ENCODE measurements at regions not wholly inside any gene's neighbourhood (a gene's known extent, or its start where the extent isn't known, plus 50 kb on each side); places are given as distances from the start of the nearest gene placed in this dataset.

- Mint-ChIP-seq H3K36me3 (ENCODE audit: low read depth) (no peaks in the 10 kb centered on the region), H3K4me1 (no peaks in the 10 kb centered on the region), H3K27me3 (no peaks in the 10 kb centered on the region), H3K4me3 (no peak overlapping the region), H3K27ac (no peak overlapping the region)
- ATAC-seq (no peak), DNase-seq (no peak)
- H3K9me3 ChIP-seq (ENCODE audit: control insufficient read depth, low read length, poor library complexity, severe bottlenecking) = no peaks in the 10 kb centered on the region
Measured at GRCh38 chr3:76820481-76820880, 219.4 kb upstream of the ROBO2 start.

- Mint-ChIP-seq H3K27me3 (no peaks in the 10 kb centered on the region), H3K36me3 (ENCODE audit: low read depth) (no peaks in the 10 kb centered on the region), H3K27ac (no peak overlapping the region), H3K4me3 (no peak overlapping the region), H3K4me1 (no peaks in the 10 kb centered on the region)
- DNase-seq = no peak
- no peaks in the 10 kb centered on the region for H3K9me3 ChIP-seq (ENCODE audit: control insufficient read depth, low read length, poor library complexity, severe bottlenecking)
- ATAC-seq = no peak
Measured at GRCh38 chr3:76824658-76825240, 215.2 kb upstream of the ROBO2 start.

- no peak for DNase-seq
- no peak overlapping the region for H3K27ac Mint-ChIP-seq
- no peak for ATAC-seq
- no peaks in the 10 kb centered on the region for H3K9me3 ChIP-seq (ENCODE audit: control insufficient read depth, low read length, poor library complexity, severe bottlenecking)
- no peaks in the 10 kb centered on the region for H3K4me1 Mint-ChIP-seq
- H3K36me3 Mint-ChIP-seq (ENCODE audit: low read depth) = no peaks in the 10 kb centered on the region
- H3K27me3 Mint-ChIP-seq = no peaks in the 10 kb centered on the region
- no peak overlapping the region for H3K4me3 Mint-ChIP-seq
Measured at GRCh38 chr3:76826861-76827260, 213.0 kb upstream of the ROBO2 start.

GRCh38 chr3:76827701-76828226 is 212.1 kb upstream of the ROBO2 start:
- H3K4me1 Mint-ChIP-seq = no peaks in the 10 kb centered on the region

GRCh38 chr3:76834657-76835056 is 205.2 kb upstream of the ROBO2 start:
- ATAC-seq (no peak), DNase-seq (no peak)
- peaks cover 3% of the 10 kb centered on the region for H3K9me3 ChIP-seq (ENCODE audit: control insufficient read depth, low read length, poor library complexity, severe bottlenecking)
- H3K27me3 Mint-ChIP-seq = no peaks in the 10 kb centered on the region
- H3K4me1 Mint-ChIP-seq = no peaks in the 10 kb centered on the region
- H3K36me3 Mint-ChIP-seq (ENCODE audit: low read depth) = no peaks in the 10 kb centered on the region
- H3K4me3 Mint-ChIP-seq = no peak overlapping the region
- H3K27ac Mint-ChIP-seq = no peak overlapping the region

More at GRCh38 chr3:76827701-76828226, 212.1 kb upstream of the ROBO2 start:
- H3K9me3 ChIP-seq (ENCODE audit: control insufficient read depth, low read length, poor library complexity, severe bottlenecking) = no peaks in the 10 kb centered on the region
- Mint-ChIP-seq H3K4me3 (no peak overlapping the region), H3K27me3 (no peaks in the 10 kb centered on the region), H3K36me3 (ENCODE audit: low read depth) (no peaks in the 10 kb centered on the region), H3K27ac (no peak overlapping the region)
- DNase-seq = no peak
- ATAC-seq = no peak

GRCh38 chr3:76841747-76842146 is 198.2 kb upstream of the ROBO2 start:
- H3K4me3 Mint-ChIP-seq = no peak overlapping the region
- H3K27ac Mint-ChIP-seq = no peak overlapping the region
- H3K4me1 Mint-ChIP-seq = no peaks in the 10 kb centered on the region
- H3K27me3 Mint-ChIP-seq = no peaks in the 10 kb centered on the region
- H3K9me3 ChIP-seq (ENCODE audit: control insufficient read depth, low read length, poor library complexity, severe bottlenecking) = peaks cover 3% of the 10 kb centered on the region
- DNase-seq (no peak), ATAC-seq (no peak)
- H3K36me3 Mint-ChIP-seq (ENCODE audit: low read depth) = no peaks in the 10 kb centered on the region

- ATAC-seq = no peak
- Mint-ChIP-seq H3K27ac (no peak overlapping the region), H3K4me3 (no peak overlapping the region), H3K4me1 (no peaks in the 10 kb centered on the region), H3K36me3 (ENCODE audit: low read depth) (no peaks in the 10 kb centered on the region), H3K27me3 (no peaks in the 10 kb centered on the region)
- DNase-seq = no peak
- H3K9me3 ChIP-seq (ENCODE audit: control insufficient read depth, low read length, poor library complexity, severe bottlenecking) = peaks cover 3% of the 10 kb centered on the region
Measured at GRCh38 chr3:76842216-76842615, 197.7 kb upstream of the ROBO2 start.

- no peaks in the 10 kb centered on the region for H3K27me3 Mint-ChIP-seq
- H3K4me3 Mint-ChIP-seq = no peak overlapping the region
- ATAC-seq = no peak
- H3K36me3 Mint-ChIP-seq (ENCODE audit: low read depth) = no peaks in the 10 kb centered on the region
- H3K27ac Mint-ChIP-seq = no peak overlapping the region
- H3K4me1 Mint-ChIP-seq = no peaks in the 10 kb centered on the region
- DNase-seq = no peak
- no peaks in the 10 kb centered on the region for H3K9me3 ChIP-seq (ENCODE audit: control insufficient read depth, low read length, poor library complexity, severe bottlenecking)
Measured at GRCh38 chr3:76855451-76855850, 184.4 kb upstream of the ROBO2 start.

GRCh38 chr3:76859596-76859995 is 180.3 kb upstream of the ROBO2 start:
- H3K4me1 Mint-ChIP-seq = no peaks in the 10 kb centered on the region
- ATAC-seq = no peak

GRCh38 chr3:76864355-76864754 is 175.5 kb upstream of the ROBO2 start:
- Mint-ChIP-seq H3K27me3 (no peaks in the 10 kb centered on the region), H3K36me3 (ENCODE audit: low read depth) (no peaks in the 10 kb centered on the region), H3K27ac (no peak overlapping the region), H3K4me3 (no peak overlapping the region), H3K4me1 (no peaks in the 10 kb centered on the region)
- ATAC-seq (no peak), DNase-seq (no peak)
- H3K9me3 ChIP-seq (ENCODE audit: control insufficient read depth, low read length, poor library complexity, severe bottlenecking) = no peaks in the 10 kb centered on the region

More at GRCh38 chr3:76859596-76859995, 180.3 kb upstream of the ROBO2 start:
- no peak for DNase-seq
- no peak overlapping the region for H3K27ac Mint-ChIP-seq
- no peaks in the 10 kb centered on the region for H3K27me3 Mint-ChIP-seq
- H3K36me3 Mint-ChIP-seq (ENCODE audit: low read depth) = no peaks in the 10 kb centered on the region
- no peaks in the 10 kb centered on the region for H3K9me3 ChIP-seq (ENCODE audit: control insufficient read depth, low read length, poor library complexity, severe bottlenecking)
- no peak overlapping the region for H3K4me3 Mint-ChIP-seq

GRCh38 chr3:76866729-76867408 is 173.0 kb upstream of the ROBO2 start:
- H3K4me1 Mint-ChIP-seq = no peaks in the 10 kb centered on the region
- no peak overlapping the region for H3K4me3 Mint-ChIP-seq
- H3K9me3 ChIP-seq (ENCODE audit: control insufficient read depth, low read length, poor library complexity, severe bottlenecking) = no peaks in the 10 kb centered on the region
- ATAC-seq = no peak
- no peaks in the 10 kb centered on the region for H3K36me3 Mint-ChIP-seq (ENCODE audit: low read depth)
- H3K27ac Mint-ChIP-seq = no peak overlapping the region
- no peaks in the 10 kb centered on the region for H3K27me3 Mint-ChIP-seq
- DNase-seq = no peak

- DNase-seq = no peak
- no peak for ATAC-seq
- H3K9me3 ChIP-seq (ENCODE audit: control insufficient read depth, low read length, poor library complexity, severe bottlenecking) = no peaks in the 10 kb centered on the region
- no peaks in the 10 kb centered on the region for H3K36me3 Mint-ChIP-seq (ENCODE audit: low read depth)
- no peak overlapping the region for H3K27ac Mint-ChIP-seq
- no peak overlapping the region for H3K4me3 Mint-ChIP-seq
- no peaks in the 10 kb centered on the region for H3K27me3 Mint-ChIP-seq
- no peaks in the 10 kb centered on the region for H3K4me1 Mint-ChIP-seq
Measured at GRCh38 chr3:76869726-76870384, 170.0 kb upstream of the ROBO2 start.

- DNase-seq (no peak), ATAC-seq (no peak)
- no peaks in the 10 kb centered on the region for H3K27me3 Mint-ChIP-seq
- no peaks in the 10 kb centered on the region for H3K9me3 ChIP-seq (ENCODE audit: control insufficient read depth, low read length, poor library complexity, severe bottlenecking)
- no peaks in the 10 kb centered on the region for H3K36me3 Mint-ChIP-seq (ENCODE audit: low read depth)
- no peak overlapping the region for H3K27ac Mint-ChIP-seq
- no peak overlapping the region for H3K4me3 Mint-ChIP-seq
- no peaks in the 10 kb centered on the region for H3K4me1 Mint-ChIP-seq
Measured at GRCh38 chr3:76871655-76872054, 168.2 kb upstream of the ROBO2 start.
